NCI-H82 (cell line): ENCODE measurements at regions not wholly inside any gene's neighbourhood (a gene's known extent, or its start where the extent isn't known, plus 50 kb on each side); places are given as distances from the start of the nearest gene placed in this dataset.
"Not testable (repeated sequence)": the region's sequence is repeated elsewhere in the genome, so short reads cannot be mapped to it uniquely, and the experiment has no call there.

ENCODE experiments used
- DNase-seq: peaks from one replicate; lab custom pipeline; 2025; lab: John Stamatoyannopoulos, UW

DNA sequence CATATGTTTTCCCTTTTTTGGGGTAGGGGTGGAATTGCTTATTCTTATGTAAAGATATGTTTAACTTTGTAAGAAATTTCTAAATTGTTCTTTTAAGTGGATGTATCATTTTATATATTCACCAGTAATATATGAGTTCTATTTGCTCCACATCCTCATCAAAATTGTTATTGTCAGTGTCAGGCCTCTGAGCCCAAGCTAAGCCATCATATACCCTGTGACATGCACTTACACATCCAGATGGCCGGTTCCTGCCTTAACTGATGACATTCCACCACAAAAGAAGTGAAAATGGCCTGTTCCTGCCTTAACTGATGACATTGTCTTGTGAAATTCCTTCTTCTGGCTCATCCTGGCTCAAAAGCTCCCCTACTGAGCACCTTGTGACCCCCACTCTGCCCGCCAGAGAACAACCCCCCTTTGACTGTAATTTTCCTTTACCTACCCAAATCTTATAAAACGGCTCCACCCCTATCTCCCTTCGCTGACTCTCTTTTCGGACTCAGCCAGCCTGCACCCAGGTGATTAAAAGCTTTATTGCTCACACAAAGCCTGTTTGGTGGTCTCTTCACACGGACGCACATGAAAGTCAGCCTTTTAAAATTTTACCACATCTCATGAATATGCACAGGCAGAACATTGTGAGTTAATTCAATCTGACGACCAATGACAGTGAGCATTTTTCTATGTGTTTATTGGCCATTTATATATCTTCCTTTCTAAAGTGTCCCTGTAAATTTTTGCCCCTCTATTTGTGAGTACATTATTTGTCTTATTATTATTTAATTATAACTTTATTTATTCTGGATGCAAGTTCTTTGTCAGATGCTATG is 176.8 kb downstream of the CDC14C start:
- DNase-seq, result not testable (repeated sequence)

DNA sequence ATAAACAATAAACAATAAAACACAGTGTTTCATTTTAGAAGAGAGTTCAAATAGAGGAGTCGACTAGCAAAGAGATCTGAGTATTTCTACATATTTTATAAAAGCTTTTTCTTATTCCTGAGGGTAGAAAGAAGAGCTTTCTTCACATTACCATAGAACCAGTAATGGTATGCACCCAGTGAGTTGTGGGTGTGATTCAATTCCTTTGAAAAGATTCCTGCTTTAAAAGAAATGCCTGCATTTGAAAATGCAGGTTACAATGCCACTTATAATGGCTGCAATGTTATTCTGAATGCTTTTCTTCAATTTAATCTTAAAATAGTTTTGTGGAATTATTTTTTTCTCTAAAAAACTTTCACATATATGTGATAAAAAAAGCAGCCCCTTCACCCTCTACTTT is 178.1 kb downstream of the CDC14C start:
- no peak for DNase-seq

DNA sequence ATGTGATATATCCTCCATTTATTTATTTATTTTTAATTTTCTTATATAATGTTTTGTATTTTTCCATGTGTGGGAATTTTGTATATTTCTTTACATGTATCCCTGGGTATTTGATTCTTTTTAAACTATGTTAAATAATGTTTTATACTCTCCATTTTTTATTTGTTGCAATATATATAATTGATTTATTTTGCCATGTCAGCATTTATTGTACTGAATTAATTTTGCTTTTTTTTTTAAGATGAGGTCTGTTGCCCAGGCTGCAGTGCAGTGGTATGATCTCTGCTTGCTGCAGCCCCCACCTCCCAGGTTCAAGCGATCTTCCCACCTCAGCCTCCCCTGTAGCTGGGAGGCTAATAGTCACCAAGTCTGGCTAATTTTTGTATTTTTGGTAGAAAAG is 187.4 kb downstream of the CDC14C start:
- no peak for DNase-seq

DNA sequence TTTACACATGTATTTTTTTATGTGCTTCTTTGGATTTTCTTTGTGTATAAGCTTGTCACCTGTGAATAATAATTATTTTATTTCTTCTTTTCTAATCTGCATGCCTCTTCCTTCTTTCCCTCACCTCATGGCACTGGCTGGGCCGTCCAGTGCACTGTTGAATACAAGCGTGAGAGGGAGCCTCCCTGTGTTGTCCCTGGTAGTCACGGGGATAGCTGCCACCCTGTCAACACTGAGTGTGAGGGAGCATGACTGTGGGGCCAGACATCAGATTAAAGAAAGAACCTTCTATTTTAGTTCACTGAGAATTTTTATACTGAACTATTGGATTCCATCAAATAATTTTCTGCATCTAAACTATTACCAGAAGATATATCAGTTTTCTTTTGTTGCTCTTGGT is 187.9 kb downstream of the CDC14C start:
- DNase-seq, result peak; percentile 6

DNA sequence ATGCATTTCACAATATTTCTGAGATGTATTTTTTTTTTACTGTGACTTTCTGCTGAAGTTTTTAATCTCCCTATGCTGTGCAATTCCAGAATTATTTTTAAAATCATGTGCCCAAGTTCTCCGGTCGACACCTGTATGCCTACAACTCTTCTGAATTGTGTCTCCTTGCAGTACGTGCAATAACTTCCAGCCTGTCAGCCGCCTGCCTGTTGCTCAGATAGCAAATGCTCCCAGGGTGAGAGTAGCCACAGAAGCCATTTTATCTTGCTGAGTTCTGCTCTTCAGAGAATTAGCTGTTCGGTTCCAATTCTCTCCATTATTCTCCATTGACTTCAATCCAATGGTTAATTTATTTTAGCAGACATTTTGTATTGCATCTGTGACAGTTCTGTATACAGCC is 188.3 kb downstream of the CDC14C start:
- DNase-seq, result no peak

DNA sequence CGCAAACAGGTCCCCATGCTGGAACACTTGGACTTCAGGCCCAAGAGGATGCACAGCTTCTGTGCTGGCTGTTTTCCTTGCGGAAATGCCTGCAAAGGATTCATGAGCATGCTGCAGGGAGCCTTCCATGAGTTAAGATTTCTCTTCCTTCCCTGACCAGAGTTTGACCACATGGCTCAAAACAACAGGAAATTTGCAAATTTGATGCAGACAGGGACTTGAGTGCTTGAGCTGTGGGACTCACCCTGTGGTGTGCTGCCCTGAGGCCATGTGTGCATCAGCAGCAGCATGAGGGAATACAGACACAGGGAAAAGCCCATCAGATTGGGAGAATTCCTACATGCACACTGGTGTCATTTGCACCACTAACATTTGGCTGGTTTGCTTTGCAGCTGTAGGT is 195.4 kb downstream of the CDC14C start:
- no peak for DNase-seq

DNA sequence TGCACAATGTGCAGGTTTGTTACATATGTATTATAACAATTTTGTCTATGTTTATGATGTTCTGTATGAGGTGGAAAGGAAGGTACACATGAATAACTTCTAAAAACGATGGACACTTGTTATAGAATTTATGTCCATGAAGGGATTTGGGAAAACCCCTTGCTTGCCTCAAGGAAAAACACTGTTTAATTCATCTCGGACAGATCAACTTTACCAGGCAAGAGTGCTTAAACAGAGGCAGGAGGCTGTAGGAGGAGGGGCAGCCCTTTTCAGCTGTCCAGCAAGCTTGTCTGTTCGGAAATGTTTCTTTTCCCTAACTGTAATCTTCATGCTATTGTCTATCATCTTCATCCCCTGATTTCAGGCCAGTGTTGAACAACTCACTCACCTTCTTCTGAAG is 200.9 kb downstream of the CDC14C start:
- no peak for DNase-seq

DNA sequence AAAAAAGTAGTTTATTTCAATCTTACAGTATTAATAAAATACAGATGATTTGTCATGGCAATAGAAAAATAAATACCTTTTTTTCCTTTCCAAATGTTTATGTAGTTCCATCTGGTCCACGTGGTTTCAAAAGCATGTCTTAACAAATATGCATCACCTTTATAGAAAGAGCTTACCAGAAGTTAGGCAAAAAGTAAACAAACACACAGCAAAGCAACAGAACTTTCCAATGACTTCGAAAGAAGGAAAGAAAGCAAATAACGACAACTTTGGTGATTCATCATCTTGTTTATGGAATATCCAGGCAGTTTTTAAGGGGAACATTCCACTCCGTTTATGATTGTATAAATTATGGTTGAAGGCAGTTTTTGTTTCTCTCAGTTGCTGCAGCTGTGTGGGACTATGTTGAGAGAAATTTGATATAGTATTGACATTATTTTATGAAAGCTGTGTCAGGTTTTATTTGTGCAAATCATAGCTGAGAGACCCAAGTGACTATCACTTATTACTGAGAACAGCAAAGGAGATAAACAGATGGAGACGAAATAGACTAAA is 203.1 kb downstream of the CDC14C start:
- no peak for DNase-seq

DNA sequence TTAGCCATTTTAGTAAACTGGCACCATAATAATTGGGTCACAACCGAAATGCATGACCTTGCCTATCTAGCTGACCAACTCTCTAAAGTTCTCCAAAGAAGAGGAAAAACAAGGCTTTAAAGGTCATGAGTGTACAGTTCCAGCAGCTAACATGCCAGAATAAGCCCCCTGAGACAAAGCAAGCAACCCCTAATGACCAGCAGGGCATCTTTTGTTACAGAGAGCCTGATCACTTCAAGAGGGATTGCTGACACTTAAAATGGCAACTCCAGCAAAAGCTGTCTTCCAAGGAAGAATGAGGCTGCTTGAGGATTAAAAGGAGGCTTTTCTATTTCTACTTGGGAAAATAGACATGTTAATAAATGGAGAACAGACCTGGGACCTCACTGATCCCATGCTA is 213.6 kb downstream of the CDC14C start:
- no peak for DNase-seq

DNA sequence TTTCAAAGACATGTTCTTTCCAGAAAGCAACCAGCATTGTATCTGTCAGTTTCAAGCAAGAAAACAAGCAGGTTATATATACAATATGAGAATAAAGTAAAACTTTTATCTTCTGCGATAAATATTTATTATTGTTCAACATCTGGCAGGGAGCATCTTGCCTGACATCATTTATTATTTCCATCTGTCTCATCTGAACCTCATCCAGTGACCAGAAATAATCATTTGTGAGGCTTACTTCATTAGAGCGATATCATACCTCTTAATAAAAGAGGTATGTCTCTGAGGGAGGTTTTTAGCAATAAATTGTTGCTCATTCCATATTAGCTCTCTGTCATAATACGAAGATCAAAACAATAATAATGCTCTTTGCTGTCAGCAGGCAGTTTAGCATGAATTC is 226.1 kb downstream of the CDC14C start:
- no peak for DNase-seq

DNA sequence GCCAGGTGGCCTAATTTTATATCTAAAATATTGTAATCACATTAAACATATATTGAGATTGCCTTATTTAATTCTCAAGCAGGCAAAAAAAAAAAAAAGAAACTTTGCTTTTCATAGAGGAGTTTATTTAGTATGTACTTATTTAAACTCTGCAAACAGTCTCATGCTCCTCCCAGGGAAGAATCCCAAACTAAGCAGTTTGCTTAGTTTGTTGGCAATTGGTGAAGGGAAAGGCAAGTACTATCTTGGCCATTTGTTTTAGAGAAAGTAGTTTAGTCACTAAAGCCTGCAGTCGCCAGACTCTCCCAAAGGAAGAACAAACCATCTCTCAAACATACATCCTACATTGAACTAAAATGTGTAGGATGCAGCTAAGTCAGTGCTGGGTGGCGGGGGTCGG is 226.8 kb downstream of the CDC14C start:
- DNase-seq, result no peak

DNA sequence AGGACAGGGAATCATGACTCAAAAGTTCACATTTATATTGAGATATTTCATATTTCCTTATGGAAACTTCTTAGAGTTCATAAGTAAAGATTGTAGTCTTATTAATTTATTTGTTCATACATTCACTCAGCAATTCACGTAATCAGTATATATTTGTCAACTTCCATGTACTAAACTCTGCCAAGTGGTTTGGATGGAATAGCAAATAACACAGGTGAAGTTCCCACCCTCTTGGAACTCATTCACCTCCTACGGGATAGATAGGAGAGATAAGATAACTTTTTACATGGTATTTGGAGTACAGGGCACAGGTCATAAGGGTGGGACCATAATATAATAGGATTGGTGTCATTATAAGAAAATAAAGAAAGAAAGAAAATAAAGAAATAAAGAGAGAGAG is 234.0 kb downstream of the CDC14C start:
- DNase-seq, result no peak

DNA sequence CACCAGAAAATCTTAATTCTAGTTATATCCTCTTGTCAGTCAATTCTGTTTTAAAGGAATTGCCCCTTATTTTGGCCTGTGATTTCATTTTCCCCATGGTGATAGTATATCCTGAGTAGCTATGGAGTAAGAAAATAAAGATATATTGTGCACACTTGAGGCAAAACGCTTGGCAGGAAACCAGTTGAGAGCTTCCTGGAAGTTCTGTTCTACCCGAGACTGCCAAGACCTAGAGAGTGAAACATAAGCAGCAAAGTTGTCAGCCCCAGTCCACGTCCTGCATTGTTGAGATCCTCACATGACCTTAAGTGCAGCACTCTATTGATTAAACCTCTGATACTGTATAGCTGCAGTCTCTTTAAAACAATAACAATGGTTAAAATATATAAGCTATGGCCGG is 235.2 kb downstream of the CDC14C start:
- DNase-seq, result no peak

DNA sequence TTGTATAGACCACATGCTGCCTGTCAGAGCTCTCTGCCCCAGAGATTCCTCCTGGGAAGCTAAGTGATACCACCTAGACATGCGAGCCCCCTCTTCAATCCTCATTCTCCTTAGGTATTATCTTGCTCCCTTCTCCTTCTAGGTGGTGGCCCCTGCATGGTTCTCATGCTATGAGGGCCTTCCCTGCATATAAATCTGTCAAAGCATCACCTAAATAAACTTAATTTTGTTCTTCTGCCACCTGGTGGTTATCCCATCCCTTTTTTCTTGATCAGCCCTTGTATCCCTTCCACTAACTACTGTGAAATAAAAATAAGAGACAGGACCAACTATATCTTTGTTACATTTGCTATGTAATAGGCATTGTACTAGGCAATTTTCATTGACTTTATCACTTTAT is 242.1 kb downstream of the CDC14C start:
- peak; percentile 58 for DNase-seq

DNA sequence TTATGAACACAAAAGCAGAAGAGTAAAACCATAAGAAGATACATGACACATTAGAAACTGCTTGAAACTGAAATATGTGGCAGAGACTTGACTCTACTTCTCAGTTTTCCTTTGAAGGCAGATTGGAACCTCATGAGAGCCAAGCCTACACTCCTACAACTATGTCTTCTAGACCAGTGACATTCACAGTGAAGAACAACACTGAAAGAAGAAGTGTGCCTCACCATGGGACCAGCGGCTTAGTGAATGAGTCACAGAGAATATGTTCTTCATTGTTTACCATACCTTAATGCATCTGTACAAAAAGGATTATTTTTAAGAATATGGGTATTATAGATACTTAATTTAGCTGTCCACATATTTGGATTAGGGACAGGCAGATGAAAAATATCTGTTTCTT is 248.3 kb downstream of the CDC14C start:
- no peak for DNase-seq

DNA sequence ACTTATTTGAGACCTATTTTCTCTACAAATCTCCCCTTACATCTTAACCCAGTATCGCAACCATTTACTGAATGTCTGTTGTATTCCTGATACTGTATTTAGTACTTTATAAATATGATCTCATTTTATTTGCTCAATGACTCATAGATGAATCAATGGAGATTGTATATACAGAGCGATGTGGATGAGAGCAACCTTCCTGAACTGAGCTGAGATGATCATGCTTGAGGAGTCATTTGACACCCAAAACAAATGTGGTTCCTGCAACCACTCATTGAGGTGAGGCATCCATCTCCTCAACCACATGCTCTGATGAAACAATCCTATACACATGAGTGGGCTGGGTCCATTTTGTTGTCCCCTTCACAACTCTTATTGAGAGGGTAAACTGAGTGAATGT is 250.0 kb downstream of the CDC14C start:
- DNase-seq, result no peak

DNA sequence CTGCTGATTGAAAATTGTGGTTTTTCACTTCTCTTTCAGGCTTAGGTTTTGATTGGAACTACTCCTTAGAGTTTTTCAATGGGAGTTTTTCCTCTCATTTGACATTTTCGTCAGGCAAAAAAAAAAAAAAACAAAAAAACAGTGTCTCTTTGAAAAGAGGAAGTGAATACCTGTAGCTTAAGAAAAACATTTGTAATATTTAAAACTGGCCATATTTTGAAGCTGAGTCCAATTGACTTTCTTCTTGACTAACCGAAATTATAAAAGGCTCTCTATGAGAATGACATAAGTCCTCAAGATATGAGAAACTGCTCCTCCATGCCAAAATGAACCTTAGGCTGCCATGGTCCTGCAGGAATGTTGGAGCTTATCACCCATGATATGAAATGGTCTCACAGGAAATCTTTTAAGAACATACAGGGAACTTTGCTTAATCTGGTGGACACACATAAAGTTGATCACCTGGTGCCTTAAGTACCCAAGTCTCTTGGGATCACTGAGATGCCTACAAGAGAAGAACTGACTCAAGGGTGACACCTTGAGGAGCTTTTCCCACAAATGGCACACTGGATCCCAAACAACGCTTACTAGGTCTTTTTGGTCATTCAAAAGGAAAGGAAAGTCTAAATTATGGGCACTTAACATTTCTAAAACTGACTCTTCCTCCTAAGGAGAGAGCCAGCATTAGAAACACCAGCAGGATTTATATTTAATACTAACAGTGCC is 263.4 kb downstream of the CDC14C start:
- peak; percentile 38 for DNase-seq

DNA sequence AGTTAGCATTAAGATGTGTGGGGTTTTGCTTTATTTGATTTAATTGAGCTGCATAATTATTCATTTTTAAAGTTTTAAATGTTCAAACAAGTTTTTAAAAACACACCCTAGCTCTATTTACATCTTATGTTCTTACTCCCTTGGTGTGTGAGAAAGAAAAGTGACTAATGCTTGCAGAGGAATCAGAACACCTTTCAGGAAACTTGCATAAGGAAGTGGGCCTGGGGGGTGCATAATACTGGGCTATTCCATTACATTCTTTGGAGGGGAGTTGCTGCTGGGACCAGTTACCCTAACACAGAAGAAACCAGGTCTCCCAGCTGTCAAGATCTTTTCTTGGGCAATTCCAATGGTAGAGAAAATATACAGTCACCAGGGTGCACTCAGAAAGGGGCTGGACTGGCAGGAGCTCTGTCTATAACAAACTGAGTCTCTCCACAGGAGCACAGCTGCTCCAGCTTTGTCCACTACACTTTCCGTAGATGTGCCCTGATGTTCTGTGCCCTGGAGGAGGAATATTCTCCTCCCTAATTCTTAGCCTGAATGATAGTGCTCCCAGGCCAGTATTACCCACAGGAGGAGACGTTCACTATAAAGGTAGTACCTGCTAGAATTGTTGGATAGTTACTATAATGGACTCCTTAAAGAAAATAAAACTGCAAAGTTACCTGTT is 304.2 kb downstream of the CDC14C start:
- no peak for DNase-seq

DNA sequence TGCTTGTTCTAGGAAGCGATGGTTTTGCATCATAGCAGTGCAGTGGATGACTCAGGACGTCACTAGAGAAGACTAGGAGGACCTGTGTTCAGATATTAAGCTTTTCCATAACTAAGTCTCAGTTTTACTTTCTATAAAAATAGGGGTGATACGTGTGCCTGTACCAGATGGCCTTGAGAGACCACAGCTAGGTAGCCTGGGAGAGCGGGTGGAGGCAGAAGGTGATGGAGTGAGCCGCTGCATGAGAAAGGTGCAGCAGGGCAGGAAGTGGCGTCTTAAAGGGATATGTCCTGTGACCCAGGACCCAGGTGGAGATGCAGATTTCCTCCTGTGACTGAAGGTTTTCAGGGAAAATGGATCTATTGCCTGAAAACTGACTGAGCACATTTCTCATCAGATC is 304.9 kb downstream of the CDC14C start:
- no peak for DNase-seq

DNA sequence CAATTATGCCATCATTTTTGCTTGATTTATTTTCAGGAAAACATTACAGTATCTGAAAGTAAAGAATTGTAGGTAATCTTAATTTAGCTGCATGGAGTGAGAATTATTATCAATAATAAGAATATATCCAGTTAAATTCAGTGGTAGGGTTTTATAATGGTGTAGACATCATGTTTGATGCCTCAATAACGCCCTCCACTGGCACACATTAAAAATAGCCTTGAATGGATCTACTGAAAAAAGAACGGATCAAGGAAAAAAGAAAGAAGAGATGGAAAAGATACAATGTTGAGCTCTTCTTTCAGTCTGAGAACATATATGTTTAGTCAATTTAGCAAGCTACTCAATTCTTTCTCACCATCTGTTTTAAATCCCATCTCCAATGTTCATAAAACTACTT is 319.2 kb downstream of the CDC14C start:
- peak; percentile 3 for DNase-seq

DNA sequence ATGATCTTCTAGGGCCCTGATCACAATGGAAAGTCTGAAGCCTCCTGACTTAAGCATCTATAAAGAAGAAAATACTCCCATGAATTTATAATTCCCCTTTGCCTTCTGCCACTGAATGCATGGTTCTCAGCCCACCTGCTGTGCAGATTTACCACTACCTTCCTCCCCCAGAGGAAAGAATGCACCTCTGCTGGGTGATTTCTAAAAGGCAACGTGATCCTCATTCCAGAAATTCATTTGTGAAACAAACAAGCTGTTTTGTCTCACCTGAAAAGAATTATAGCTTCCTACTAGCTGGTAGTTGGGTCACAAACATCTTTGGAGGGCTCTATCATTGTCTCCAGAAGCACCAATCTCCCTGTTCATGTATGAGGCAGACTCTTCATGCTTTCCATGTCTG is 320.2 kb downstream of the CDC14C start:
- DNase-seq, result no peak

DNA sequence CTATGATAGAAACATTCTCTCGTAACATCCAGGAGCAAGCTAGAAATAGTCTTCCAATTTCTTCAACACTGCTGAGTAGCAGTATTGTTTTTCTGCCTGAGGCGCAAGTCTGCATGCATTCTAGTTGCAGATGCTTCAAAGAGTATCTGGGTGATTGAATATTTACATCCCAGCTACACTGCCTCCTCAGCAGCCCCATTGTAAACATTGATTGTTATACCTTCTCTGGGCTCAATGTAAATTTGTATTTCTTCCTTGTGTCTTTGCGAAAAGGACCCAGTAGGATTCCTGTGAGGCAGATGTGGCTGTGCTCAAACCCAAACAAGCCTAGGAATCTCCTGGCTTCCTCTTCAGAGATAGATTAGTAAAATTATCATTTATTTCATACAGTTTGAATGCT is 320.7 kb downstream of the CDC14C start:
- DNase-seq, result no peak

DNA sequence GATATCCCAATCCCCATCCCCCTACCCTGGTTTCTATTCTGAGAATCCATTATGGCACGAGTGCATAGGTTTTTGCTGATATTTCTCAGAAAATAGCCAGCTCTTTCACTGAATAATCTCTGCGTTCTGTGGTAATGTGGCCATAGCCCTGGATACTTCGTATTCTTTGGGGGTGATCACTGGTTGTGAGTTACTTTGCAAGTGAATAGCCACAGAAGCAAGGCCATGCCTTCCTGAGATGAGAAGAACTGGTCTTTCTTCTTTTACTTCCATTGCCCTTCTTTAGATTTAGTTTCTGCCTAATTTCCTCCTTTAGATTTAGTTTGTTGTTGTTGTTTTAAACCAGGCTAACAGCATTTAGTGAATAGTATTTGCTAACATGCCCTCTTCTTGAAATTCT is 323.4 kb downstream of the CDC14C start:
- no peak for DNase-seq
